ENCODE measurements at regions not wholly inside any gene's neighbourhood (a gene's known extent, or its start where the extent isn't known, plus 50 kb on each side); places are given as distances from the start of the nearest gene placed in this dataset.

GRCh38 chr14:101174522-101174838, 271.0 kb upstream of the RTL1 start (continued):
- TF ChIP-seq, protein P1, sequence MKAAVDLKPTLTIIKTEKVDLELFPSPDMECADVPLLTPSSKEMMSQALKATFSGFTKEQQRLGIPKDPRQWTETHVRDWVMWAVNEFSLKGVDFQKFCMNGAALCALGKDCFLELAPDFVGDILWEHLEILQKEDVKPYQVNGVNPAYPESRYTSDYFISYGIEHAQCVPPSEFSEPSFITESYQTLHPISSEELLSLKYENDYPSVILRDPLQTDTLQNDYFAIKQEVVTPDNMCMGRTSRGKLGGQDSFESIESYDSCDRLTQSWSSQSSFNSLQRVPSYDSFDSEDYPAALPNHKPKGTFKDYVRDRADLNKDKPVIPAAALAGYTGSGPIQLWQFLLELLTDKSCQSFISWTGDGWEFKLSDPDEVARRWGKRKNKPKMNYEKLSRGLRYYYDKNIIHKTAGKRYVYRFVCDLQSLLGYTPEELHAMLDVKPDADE (IDR thresholded peaks at IDR 0.05): no peak
- TF ChIP-seq EZH2 (IDR thresholded peaks at IDR 0.05; ENCODE audit: low read depth, unreplicated experiment) (no peak), ZNF331 (CRISPR knock-in tag; IDR thresholded peaks at IDR 0.05; ENCODE audit: low read depth) (no peak), ZNF114 (CRISPR knock-in tag; IDR thresholded peaks at IDR 0.05) (no peak), ZNF462 (CRISPR knock-in tag; IDR thresholded peaks at IDR 0.05) (no peak), STAT1 (IDR thresholded peaks at IDR 0.05; ENCODE audit: unreplicated experiment) (no peak)

DNA sequence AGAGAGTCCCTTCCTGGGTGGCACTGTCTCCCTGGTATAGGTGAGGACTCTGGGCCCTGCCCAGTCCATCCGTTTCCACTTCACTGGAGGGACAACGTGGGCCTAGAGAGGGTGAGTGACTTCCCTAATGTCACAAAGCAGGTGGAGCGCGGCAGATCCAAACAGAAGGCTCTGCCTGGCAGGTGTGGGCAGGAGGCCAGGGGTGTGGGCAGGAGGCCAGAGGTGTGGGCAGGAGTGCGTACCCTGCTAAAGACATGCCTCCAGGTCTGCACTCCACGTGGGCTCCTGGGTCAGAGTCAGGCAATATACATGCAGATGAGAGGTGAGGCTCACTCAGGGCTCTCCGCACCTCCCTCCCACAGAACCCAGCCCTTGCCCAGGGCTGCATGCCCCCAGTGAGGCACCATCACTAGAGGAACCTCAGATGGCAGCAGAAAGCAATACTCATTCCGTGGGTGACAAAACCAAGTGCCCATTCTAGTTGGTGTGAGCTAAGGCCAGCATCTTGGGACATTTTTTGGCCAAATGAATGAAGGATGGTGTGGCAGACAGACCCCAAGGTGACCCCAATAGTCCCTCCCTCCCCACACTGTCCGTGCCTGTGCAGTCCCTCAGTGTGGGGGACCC, 271.6 kb upstream of the RTL1 start:
- Mint-ChIP-seq H3K27me3 (ENCODE audit: insufficient read depth, low read depth, poor library complexity) (peaks cover 1% of the 10 kb centered on the region), H3K4me1 (no peaks in the 10 kb centered on the region), H3K36me3 (ENCODE audit: low read depth) (peaks cover 2% of the 10 kb centered on the region; the same call in 1 of the 3 replicates), H3K27ac (no peak overlapping the region), H3K9me3 (peaks cover 13% of the 10 kb centered on the region), H3K4me3 (no peak overlapping the region)
- Histone ChIP-seq H3K9me2 (ENCODE audit: insufficient read depth) (peaks cover 6% of the 10 kb centered on the region; the same call in 1 of the 2 replicates), H3F3A (replicated peaks; ENCODE audit: low read depth) (no peaks in the 10 kb centered on the region), H3K4me1 (ENCODE audit: insufficient read depth) (no peaks in the 10 kb centered on the region), H2AFZ (no peak overlapping the region), H3K4me3 (no peak overlapping the region), H3K27ac (ENCODE audit: low read depth) (no peak overlapping the region), H3K36me3 (ENCODE audit: insufficient read depth) (no peaks in the 10 kb centered on the region), H3K4me2 (no peak overlapping the region), H3K79me2 (replicated peaks; ENCODE audit: insufficient read depth) (no peaks in the 10 kb centered on the region), H3K27me3 (ENCODE audit: insufficient read depth) (no peaks in the 10 kb centered on the region), H4K20me1 (replicated peaks; ENCODE audit: insufficient read depth) (no peaks in the 10 kb centered on the region)
- TF ChIP-seq NANOG (IDR thresholded peaks at IDR 0.05; ENCODE audit: borderline replicate concordance): no peak
- no peak for TF ChIP-seq ZNF114 (CRISPR knock-in tag; IDR thresholded peaks at IDR 0.05)
- no peak for TF ChIP-seq STAT1 (IDR thresholded peaks at IDR 0.05; ENCODE audit: unreplicated experiment)
- TF ChIP-seq POLR2AphosphoS5 (IDR thresholded peaks at IDR 0.05; ENCODE audit: low read depth): no peak
- ATAC-seq (no peak), DNase-seq (ENCODE audit: low spot score) (no peak)
